ENCODE measurements at regions not wholly inside any gene's neighbourhood (a gene's known extent, or its start where the extent isn't known, plus 50 kb on each side); places are given as distances from the start of the nearest gene placed in this dataset.
A peak's percentile ranks its signal among the peaks of the same experiment; 100 is the strongest.
"Not testable (repeated sequence)": the region's sequence is repeated elsewhere in the genome, so short reads cannot be mapped to it uniquely, and the experiment has no call there.

GRCh38 chr20:53664121-53664520, 70.5 kb upstream of the ZNF217 start:
- no peak for DNase-seq

GRCh38 chr20:53663521-53663920, 69.9 kb upstream of the ZNF217 start:
- not testable (repeated sequence) for H3K36me3 Mint-ChIP-seq, H3K4me3 Mint-ChIP-seq, H3K27ac Mint-ChIP-seq, H3K9me3 Mint-ChIP-seq, H3K27me3 Mint-ChIP-seq, DNase-seq
- peaks cover 29% of the 10 kb centered on the region for H3K4me1 Mint-ChIP-seq

More at GRCh38 chr20:53664121-53664520, 70.5 kb upstream of the ZNF217 start:
- H3K4me3 Mint-ChIP-seq, result no peak overlapping the region
- H3K9me3 Mint-ChIP-seq, result no peaks in the 10 kb centered on the region
- peaks cover 28% of the 10 kb centered on the region for H3K4me1 Mint-ChIP-seq
- H3K27ac Mint-ChIP-seq, result no peak overlapping the region
- no peaks in the 10 kb centered on the region for H3K36me3 Mint-ChIP-seq
- H3K27me3 Mint-ChIP-seq, result no peaks in the 10 kb centered on the region

GRCh38 chr20:53662595-53662994, 69.0 kb upstream of the ZNF217 start:
- no peak for DNase-seq

GRCh38 chr20:53660947-53661381, 67.3 kb upstream of the ZNF217 start:
- H3K27ac Mint-ChIP-seq, result peak overlapping the region; percentile 93
- no peaks in the 10 kb centered on the region for H3K27me3 Mint-ChIP-seq
- H3K4me1 Mint-ChIP-seq, result peaks cover 53% of the 10 kb centered on the region
- no peaks in the 10 kb centered on the region for H3K9me3 Mint-ChIP-seq
- H3K36me3 Mint-ChIP-seq, result no peaks in the 10 kb centered on the region
- H3K4me3 Mint-ChIP-seq, result peak overlapping the region; percentile 79
- DNase-seq, result no peak

More at GRCh38 chr20:53662595-53662994, 69.0 kb upstream of the ZNF217 start:
- Mint-ChIP-seq H3K27me3 (no peaks in the 10 kb centered on the region), H3K4me3 (no peak overlapping the region), H3K9me3 (no peaks in the 10 kb centered on the region), H3K27ac (no peak overlapping the region), H3K36me3 (no peaks in the 10 kb centered on the region), H3K4me1 (peaks cover 37% of the 10 kb centered on the region)

- H3K9me3 Mint-ChIP-seq, result no peaks in the 10 kb centered on the region
- peak; percentile 54 for DNase-seq
- no peaks in the 10 kb centered on the region for H3K36me3 Mint-ChIP-seq
- no peaks in the 10 kb centered on the region for H3K27me3 Mint-ChIP-seq
- peak overlapping the region; percentile 79 for H3K4me3 Mint-ChIP-seq
- H3K27ac Mint-ChIP-seq, result peak overlapping the region; percentile 93
- H3K4me1 Mint-ChIP-seq, result peaks cover 59% of the 10 kb centered on the region
These were observed 66.7 kb upstream of the ZNF217 start for GRCh38 chr20:53660078-53660909.

- Mint-ChIP-seq H3K4me3 (peak overlapping the region; percentile 25), H3K36me3 (no peaks in the 10 kb centered on the region), H3K4me1 (peaks cover 59% of the 10 kb centered on the region), H3K27me3 (no peaks in the 10 kb centered on the region), H3K9me3 (no peaks in the 10 kb centered on the region), H3K27ac (peak overlapping the region; percentile 60)
- DNase-seq, result no peak
These were observed 65.3 kb upstream of the ZNF217 start for GRCh38 chr20:53658973-53659372.

GRCh38 chr20:53658322-53658721, 64.7 kb upstream of the ZNF217 start:
- Mint-ChIP-seq H3K9me3 (no peaks in the 10 kb centered on the region), H3K27ac (peak overlapping the region; percentile 65), H3K36me3 (no peaks in the 10 kb centered on the region), H3K4me3 (no peak overlapping the region), H3K27me3 (no peaks in the 10 kb centered on the region), H3K4me1 (peaks cover 62% of the 10 kb centered on the region)
- no peak for DNase-seq

GRCh38 chr20:53657732-53658131, 64.1 kb upstream of the ZNF217 start:
- Mint-ChIP-seq H3K4me1 (peaks cover 68% of the 10 kb centered on the region), H3K27ac (peak overlapping the region; percentile 12), H3K4me3 (no peak overlapping the region), H3K9me3 (no peaks in the 10 kb centered on the region), H3K27me3 (no peaks in the 10 kb centered on the region), H3K36me3 (no peaks in the 10 kb centered on the region)
- DNase-seq, result no peak

- Mint-ChIP-seq H3K4me3 (no peak overlapping the region), H3K27ac (peak overlapping the region; percentile 84), H3K4me1 (peaks cover 70% of the 10 kb centered on the region), H3K27me3 (no peaks in the 10 kb centered on the region), H3K9me3 (no peaks in the 10 kb centered on the region), H3K36me3 (no peaks in the 10 kb centered on the region)
- DNase-seq, result no peak
These were observed 63.6 kb upstream of the ZNF217 start for GRCh38 chr20:53657279-53657678.

- H3K4me1 Mint-ChIP-seq, result peaks cover 72% of the 10 kb centered on the region
- no peak for DNase-seq
- H3K27ac Mint-ChIP-seq, result peak overlapping the region; percentile 84
- no peaks in the 10 kb centered on the region for H3K36me3 Mint-ChIP-seq
- H3K4me3 Mint-ChIP-seq, result peak overlapping the region; percentile 37
- H3K9me3 Mint-ChIP-seq, result no peaks in the 10 kb centered on the region
- no peaks in the 10 kb centered on the region for H3K27me3 Mint-ChIP-seq
These were observed 62.9 kb upstream of the ZNF217 start for GRCh38 chr20:53656293-53657202.

- H3K9me3 Mint-ChIP-seq, result no peaks in the 10 kb centered on the region
- H3K4me1 Mint-ChIP-seq, result peaks cover 64% of the 10 kb centered on the region
- H3K27ac Mint-ChIP-seq, result peak overlapping the region; percentile 63
- no peak overlapping the region for H3K4me3 Mint-ChIP-seq
- no peaks in the 10 kb centered on the region for H3K36me3 Mint-ChIP-seq
- DNase-seq, result no peak
- no peaks in the 10 kb centered on the region for H3K27me3 Mint-ChIP-seq
These were observed 62.1 kb upstream of the ZNF217 start for GRCh38 chr20:53655625-53656292.

- peaks cover 59% of the 10 kb centered on the region for H3K4me1 Mint-ChIP-seq
- no peaks in the 10 kb centered on the region for H3K36me3 Mint-ChIP-seq
- no peaks in the 10 kb centered on the region for H3K9me3 Mint-ChIP-seq
- no peak overlapping the region for H3K4me3 Mint-ChIP-seq
- no peaks in the 10 kb centered on the region for H3K27me3 Mint-ChIP-seq
- H3K27ac Mint-ChIP-seq, result peak overlapping the region; percentile 54
- DNase-seq, result no peak
These were observed 61.4 kb upstream of the ZNF217 start for GRCh38 chr20:53654932-53655624.

GRCh38 chr20:53654521-53654920, 60.9 kb upstream of the ZNF217 start:
- not testable (repeated sequence) for DNase-seq, H3K27me3 Mint-ChIP-seq, H3K9me3 Mint-ChIP-seq, H3K4me3 Mint-ChIP-seq, H3K36me3 Mint-ChIP-seq
- Mint-ChIP-seq H3K27ac (peak overlapping the region; percentile 34), H3K4me1 (peaks cover 58% of the 10 kb centered on the region)

- Mint-ChIP-seq H3K4me3 (peak overlapping the region; percentile 76), H3K27ac (peak overlapping the region; percentile 98), H3K36me3 (no peaks in the 10 kb centered on the region), H3K27me3 (no peaks in the 10 kb centered on the region), H3K9me3 (no peaks in the 10 kb centered on the region), H3K4me1 (peaks cover 52% of the 10 kb centered on the region)
- no peak for DNase-seq
These were observed 59.3 kb upstream of the ZNF217 start for GRCh38 chr20:53652859-53653517.
